ENCODE measurements at regions not wholly inside any gene's neighbourhood (a gene's known extent, or its start where the extent isn't known, plus 50 kb on each side); places are given as distances from the start of the nearest gene placed in this dataset.

- no peak for DNase-seq
Measured at GRCh38 chr12:115144425-115144824, 460.4 kb upstream of the TBX3 start.

GRCh38 chr12:115140981-115141655, 457.1 kb upstream of the TBX3 start:
- DNase-seq: no peak

- no peak for DNase-seq
Measured at GRCh38 chr12:115137812-115138521, 454.0 kb upstream of the TBX3 start.

GRCh38 chr12:115135800-115136211, 451.8 kb upstream of the TBX3 start:
- peak; percentile 88 for DNase-seq

- no peak for DNase-seq
Measured at GRCh38 chr12:115134298-115134697, 450.3 kb upstream of the TBX3 start.

GRCh38 chr12:115132905-115133304, 448.9 kb upstream of the TBX3 start:
- DNase-seq: no peak

- no peak for DNase-seq
Measured at GRCh38 chr12:115132145-115132544, 448.2 kb upstream of the TBX3 start.

- DNase-seq: no peak
Measured at GRCh38 chr12:115129727-115130126, 445.8 kb upstream of the TBX3 start.

- no peak for DNase-seq
Measured at GRCh38 chr12:115121053-115121452, 437.1 kb upstream of the TBX3 start.

GRCh38 chr12:115118177-115118724, 434.3 kb upstream of the TBX3 start:
- no peak for DNase-seq

GRCh38 chr12:115114140-115114539, 430.2 kb upstream of the TBX3 start:
- no peak for DNase-seq

- no peak for DNase-seq
Measured at GRCh38 chr12:115109863-115110262, 425.9 kb upstream of the TBX3 start.

GRCh38 chr12:115108129-115109100, 424.4 kb upstream of the TBX3 start:
- no peak for DNase-seq

GRCh38 chr12:115103884-115104883, 420.2 kb upstream of the TBX3 start:
- no peak for DNase-seq

- DNase-seq: no peak
Measured at GRCh38 chr12:115102450-115102849, 418.5 kb upstream of the TBX3 start.

GRCh38 chr12:115101520-115101919, 417.5 kb upstream of the TBX3 start:
- DNase-seq: no peak

- no peak for DNase-seq
Measured at GRCh38 chr12:115097416-115097815, 413.4 kb upstream of the TBX3 start.

- no peak for DNase-seq
Measured at GRCh38 chr12:115096588-115097397, 412.8 kb upstream of the TBX3 start.

GRCh38 chr12:115095073-115095748, 411.2 kb upstream of the TBX3 start:
- no peak for DNase-seq

- no peak for DNase-seq
Measured at GRCh38 chr12:115094163-115094816, 410.3 kb upstream of the TBX3 start.

Measured in NCI-H1092 treated with DMSO at 0.1 percent for 48 hours (cell line).